GM12892 (cell line): ENCODE measurements at regions not wholly inside any gene's neighbourhood (a gene's known extent, or its start where the extent isn't known, plus 50 kb on each side); places are given as distances from the start of the nearest gene placed in this dataset.

ENCODE experiments used
- POLR2A ChIP-seq: IDR thresholded peaks from 2 replicates; pipeline ENCODE4 v1.6.1; 2011; ENCODE audit warnings: low read depth, low read length, control low read depth
- POLR2AphosphoS5 ChIP-seq: IDR thresholded peaks from 2 replicates; pipeline ENCODE4 v1.6.1; 2011; ENCODE audit warnings: low read depth, low read length, control low read depth
- TAF1 ChIP-seq: IDR thresholded peaks from 2 replicates; pipeline ENCODE4 v1.6.1; 2011; ENCODE audit warnings: low read depth, mild to moderate bottlenecking, control low read depth, low read length, borderline replicate concordance

- TF ChIP-seq POLR2AphosphoS5: no peak
- TF ChIP-seq POLR2A: no peak
- TF ChIP-seq TAF1: no peak
Observed at GRCh38 chr11:115721296-115721995, 217.2 kb upstream of the CADM1 start.
